PC-3 (cell line): ENCODE measurements at regions not wholly inside any gene's neighbourhood (a gene's known extent, or its start where the extent isn't known, plus 50 kb on each side); places are given as distances from the start of the nearest gene placed in this dataset.

Experiments
- ATAC-seq: fragments of 200-7000 bp; cut with Tn5 transposase; 2 replicates; pipeline ENCODE4 v1.9.1; 2020; ENCODE audit warnings: mild to moderate bottlenecking, moderate library complexity
- BruUV-seq: library from RNA; stranded (reverse); fragments of 400-500 nt; replicated peaks from 2 replicates; lab custom pipeline; 2021; lab: Mats Ljungman, UMichigan
- CTCF ChIA-PET: fragments of 300-600 bp; sonication (Branson Sonifier 250); formaldehyde crosslinking; loops from one replicate; lab custom pipeline; 2022; ENCODE audit warnings: antibody characterized with exemption; lab: Charles Lee
- POLR2A ChIA-PET: fragments of 300-600 bp; sonication (Branson Sonifier 250); formaldehyde crosslinking; loops from one replicate; lab custom pipeline; 2022; ENCODE audit warnings: antibody characterized with exemption; ENCODE audit not compliant: unreplicated experiment; lab: Charles Lee
- DNase-seq: peaks from one replicate; pipeline ENCODE4 v3.0.0-alpha.2; 2015
- H2AFZ ChIP-seq: fragments of 300-600 bp; sonication (generic); 2 replicates; pipeline ENCODE4 v1.6.0; 2016; ENCODE audit warnings: antibody characterized with exemption, low read length
- H3F3A ChIP-seq: fragments of 300-600 bp; sonication (generic); one replicate; pipeline ENCODE4 v1.6.0; 2017; ENCODE audit warnings: antibody characterized with exemption, low read length, control low read depth, mild to moderate bottlenecking; ENCODE audit not compliant: unreplicated experiment
- H3K27ac ChIP-seq: fragments of 300-600 bp; sonication (generic); 2 replicates; pipeline ENCODE4 v1.5.1; 2016; ENCODE audit warnings: mild to moderate bottlenecking, low read length
- H3K27me3 ChIP-seq: fragments of 300-600 bp; sonication (generic); 2 replicates; pipeline ENCODE4 v1.6.1; 2016; ENCODE audit warnings: low read length, mixed read lengths
- H3K36me3 ChIP-seq: fragments of 300-600 bp; sonication (generic); 2 replicates; pipeline ENCODE4 v1.6.1; 2016; ENCODE audit warnings: low read depth, mixed run types, low read length, mixed read lengths
- H3K4me1 ChIP-seq: fragments of 300-600 bp; sonication (generic); 2 replicates; pipeline ENCODE4 v1.5.1; 2016; ENCODE audit warnings: low read length; ENCODE audit not compliant: insufficient read depth
- H3K4me2 ChIP-seq: fragments of 300-600 bp; sonication (generic); 2 replicates; pipeline ENCODE4 v1.6.0; 2016; ENCODE audit warnings: low read length
- H3K4me3 ChIP-seq: fragments of 300-600 bp; sonication (generic); 2 replicates; pipeline ENCODE4 v1.5.1; 2016; ENCODE audit warnings: mild to moderate bottlenecking, low read length, mixed read lengths
- H3K79me2 ChIP-seq: fragments of 300-600 bp; sonication (generic); 2 replicates; pipeline ENCODE4 v1.6.1; 2017; ENCODE audit warnings: low read length, mixed read lengths
- H3K9ac ChIP-seq: fragments of 300-600 bp; sonication (generic); 2 replicates; pipeline ENCODE4 v1.6.0; 2016; ENCODE audit warnings: mild to moderate bottlenecking, low read length
- H3K9me2 ChIP-seq: fragments of 300-600 bp; sonication (generic); replicated peaks from 2 replicates; pipeline ENCODE4 v1.6.1; 2016; ENCODE audit warnings: mixed run types, low read length, mixed read lengths
- H3K9me3 ChIP-seq: fragments of 300-600 bp; sonication (generic); 2 replicates; pipeline ENCODE4 v1.6.1; 2016; ENCODE audit warnings: low read length, mixed read lengths
- H4K20me1 ChIP-seq: fragments of 300-600 bp; sonication (generic); 2 replicates; pipeline ENCODE4 v1.6.1; 2016; ENCODE audit warnings: low read length, mixed read lengths
- CTCF ChIP-seq: fragments of 300-600 bp; sonication (generic); conservative IDR thresholded peaks from 2 replicates; pipeline ENCODE4 v1.5.1; 2017; ENCODE audit warnings: antibody characterized with exemption, low read depth, mild to moderate bottlenecking, low read length
- EZH2 ChIP-seq: fragments of 300-600 bp; sonication (generic); IDR thresholded peaks from one replicate; pipeline ENCODE4 v1.6.1; 2017; ENCODE audit warnings: antibody characterized with exemption, mild to moderate bottlenecking, low read length; ENCODE audit not compliant: unreplicated experiment
- EZH2phosphoT487 ChIP-seq: fragments of 300-600 bp; sonication (generic); IDR thresholded peaks from 2 replicates; pipeline ENCODE4 v1.6.1; 2018; ENCODE audit warnings: mild to moderate bottlenecking, antibody characterized with exemption, low read length, borderline replicate concordance
- intact Hi-C: fragments of 100-400 bp; cut with micrococcal nuclease; formaldehyde crosslinking; loops from 2 replicates; pipeline ENCODE4 v1.9.0; 2023

DNA sequence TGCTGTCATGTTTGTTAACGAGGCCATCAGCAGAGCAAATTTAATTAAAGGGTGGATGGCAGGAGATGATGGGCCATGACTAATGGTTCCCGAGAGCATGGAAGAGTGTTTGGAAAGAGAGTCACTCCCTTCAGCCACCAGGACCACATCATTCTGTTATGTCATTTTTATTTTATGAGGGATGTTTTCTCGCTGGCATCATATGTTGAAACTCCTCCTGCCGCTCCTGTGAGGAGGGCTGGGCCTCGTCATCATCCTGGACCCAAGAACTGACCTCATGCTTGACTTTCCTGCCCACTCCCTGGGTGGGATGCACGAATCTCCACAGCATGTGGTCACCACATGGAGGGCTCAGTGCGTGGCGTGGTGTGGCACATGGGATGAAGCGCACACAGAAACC lies 86.4 kb upstream of the FRMD1 start:
- no TSS peak for BruUV-seq
- ATAC-seq (no peak), DNase-seq (no peak)
- Histone ChIP-seq H4K20me1 (no peaks in the 10 kb centered on the region), H3K27me3 (peaks cover 28% of the 10 kb centered on the region), H3K4me1 (no peaks in the 10 kb centered on the region), H3K9ac (no peak overlapping the region), H3K9me2 (no peaks in the 10 kb centered on the region), H3K36me3 (no peaks in the 10 kb centered on the region), H3K4me2 (no peak overlapping the region), H3K79me2 (no peaks in the 10 kb centered on the region), H3K4me3 (no peak overlapping the region), H3F3A (no peaks in the 10 kb centered on the region), H3K9me3 (no peaks in the 10 kb centered on the region), H2AFZ (no peak overlapping the region), H3K27ac (no peak overlapping the region)
- POLR2A ChIA-PET, result no interaction called here
- CTCF ChIA-PET, result no interaction called here
- intact Hi-C loops, result no loop called here
- no peak for TF ChIP-seq EZH2
- TF ChIP-seq EZH2phosphoT487, result no peak
- no peak for TF ChIP-seq CTCF

DNA sequence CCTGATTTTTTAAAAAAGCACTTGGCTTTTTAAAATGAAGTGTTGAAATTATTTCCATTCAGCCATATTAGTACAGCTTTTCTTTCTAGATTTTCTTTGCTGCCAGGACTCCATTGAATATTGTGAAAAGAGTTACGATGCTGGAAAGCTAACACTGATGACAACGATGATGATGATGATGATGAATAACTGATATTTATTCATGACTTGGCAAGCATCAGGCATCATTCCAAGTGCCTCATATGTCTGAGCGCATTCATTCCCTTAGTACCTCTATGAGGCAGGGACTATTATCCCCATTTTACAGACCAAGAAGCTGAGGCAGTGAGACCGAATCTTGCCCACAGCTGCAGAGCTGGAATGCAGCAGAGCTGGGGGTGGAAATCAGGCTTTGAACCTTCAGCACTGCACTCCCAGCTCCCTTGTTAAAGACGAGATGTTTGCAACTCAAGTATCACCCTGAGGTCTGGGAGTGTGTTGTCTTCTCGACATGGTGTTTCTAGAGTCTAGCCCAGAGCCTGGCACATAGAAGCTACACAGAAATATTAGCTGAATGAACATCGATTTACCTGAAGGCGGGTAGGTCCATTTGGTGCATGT lies 85.5 kb upstream of the FRMD1 start:
- intact Hi-C loops, result no loop called here
- no peak for TF ChIP-seq CTCF
- no peak for TF ChIP-seq EZH2
- TF ChIP-seq EZH2phosphoT487, result no peak
- H3K9me3 ChIP-seq, result no peaks in the 10 kb centered on the region
- ChIA-PET CTCF (no interaction called here), POLR2A (no interaction called here)
- H3K36me3 ChIP-seq, result no peaks in the 10 kb centered on the region
- no peaks in the 10 kb centered on the region for H3K79me2 ChIP-seq
- no peak overlapping the region for H3K4me2 ChIP-seq
- BruUV-seq, result no TSS peak
- H3K4me3 ChIP-seq, result no peak overlapping the region
- no peaks in the 10 kb centered on the region for H3F3A ChIP-seq
- no peak overlapping the region for H3K9ac ChIP-seq
- DNase-seq, result no peak
- no peaks in the 10 kb centered on the region for H3K4me1 ChIP-seq
- no peak overlapping the region for H3K27ac ChIP-seq
- peaks cover 25% of the 10 kb centered on the region for H3K27me3 ChIP-seq
- no peak for ATAC-seq
- no peaks in the 10 kb centered on the region for H4K20me1 ChIP-seq
- H2AFZ ChIP-seq, result no peak overlapping the region
- H3K9me2 ChIP-seq, result no peaks in the 10 kb centered on the region

- H3K27me3 ChIP-seq, result peaks cover 25% of the 10 kb centered on the region
- no peak overlapping the region for H3K4me3 ChIP-seq
- no peaks in the 10 kb centered on the region for H3K9me3 ChIP-seq
- CTCF ChIA-PET, result no interaction called here
- ATAC-seq (no peak), DNase-seq (no peak)
- no peaks in the 10 kb centered on the region for H3F3A ChIP-seq
- intact Hi-C loops, result no loop called here
- H3K4me1 ChIP-seq, result no peaks in the 10 kb centered on the region
- no peaks in the 10 kb centered on the region for H3K79me2 ChIP-seq
- H3K4me2 ChIP-seq, result no peak overlapping the region
- no peaks in the 10 kb centered on the region for H3K36me3 ChIP-seq
- no peak for TF ChIP-seq EZH2
- no peak for TF ChIP-seq EZH2phosphoT487
- no peak for TF ChIP-seq CTCF
- no peak overlapping the region for H2AFZ ChIP-seq
- no peak overlapping the region for H3K9ac ChIP-seq
- H4K20me1 ChIP-seq, result no peaks in the 10 kb centered on the region
- BruUV-seq, result no TSS peak
- H3K9me2 ChIP-seq, result no peaks in the 10 kb centered on the region
- no peak overlapping the region for H3K27ac ChIP-seq
- POLR2A ChIA-PET, result no interaction called here
Measured at GRCh38 chr6:168163096-168163731, 84.2 kb upstream of the FRMD1 start.
